HCT116 (cell line): ENCODE measurements at regions not wholly inside any gene's neighbourhood (a gene's known extent, or its start where the extent isn't known, plus 50 kb on each side); places are given as distances from the start of the nearest gene placed in this dataset.

Experiments
- ATAC-seq: fragments of 200-7000 bp; cut with Tn5 transposase; 2 replicates; pipeline ENCODE4 v1.9.1; 2020; ENCODE audit warnings: mild to moderate bottlenecking, moderate library complexity
- BruUV-seq: library from RNA; stranded (reverse); fragments of 400-500 nt; replicated peaks from 2 replicates; lab custom pipeline; 2021; lab: Mats Ljungman, UMichigan
- CTCF ChIA-PET: fragments of 300-600 bp; sonication (Branson Sonifier 250); formaldehyde crosslinking; loops from one replicate; lab custom pipeline; 2021; ENCODE audit warnings: antibody characterized with exemption; lab: Charles Lee
- POLR2A ChIA-PET: fragments of 300-600, 350-600 bp; sonication (Branson Sonifier 250); formaldehyde crosslinking; loops from one replicate; lab custom pipeline; 2021; ENCODE audit warnings: antibody characterized with exemption; lab: Charles Lee
- RAD21 ChIA-PET, 2 experiments: fragments of 300-600 bp; sonication (Branson Sonifier 250); formaldehyde crosslinking; loops; one replicate each; lab custom pipeline; 2023; ENCODE audit warnings: low total read pairs in 2 of 2; ENCODE audit not compliant: uncharacterized antibody in 2 of 2, unreplicated experiment in 2 of 2, low non-redundant PET in 1 of 2; lab: Charles Lee
- DNase-seq: peaks from one replicate; pipeline ENCODE4 v3.0.0-alpha.2; 2010; ENCODE audit warnings: low read depth, low spot score
- H2AFZ ChIP-seq: fragments of 200-600 bp; shearing (Covaris generic), sonication (generic); 2 replicates; pipeline ENCODE4 v1.6.1; 2017; ENCODE audit warnings: low read depth, mixed run types, mixed read lengths, antibody characterized with exemption, low read length; ENCODE audit not compliant: poor library complexity, severe bottlenecking
- H3K27ac ChIP-seq: 2 replicates; pipeline ENCODE4 v1.5.1; 2012; ENCODE audit warnings: low read depth, low read length
- H3K27me3 ChIP-seq: fragments of 200-600 bp; sonication (generic); 2 replicates; pipeline ENCODE4 v1.6.1; 2016; ENCODE audit warnings: mixed run types, low read length, mixed read lengths; ENCODE audit not compliant: insufficient read depth
- H3K36me3 ChIP-seq, 2 experiments: fragments of 200-500 bp in 1 of 2; fragments of 200-600 bp in 1 of 2; sonication (Bioruptor generic) in 1 of 2; sonication (generic) in 1 of 2; 2 replicates each; pipeline versions ENCODE4 v1.5.1 to v1.6.1; 2014 to 2016; ENCODE audit warnings: low read length in 2 of 2, inconsistent platforms in 1 of 2, mixed read lengths in 1 of 2, mixed run types in 1 of 2; ENCODE audit not compliant: insufficient read depth in 2 of 2, control insufficient read depth in 1 of 2
- H3K4me1 ChIP-seq, 2 experiments: fragments of 200-600 bp in 1 of 2; sonication (generic) in 1 of 2; 2 replicates each; pipeline versions ENCODE4 v1.5.1 to v1.6.1; 2012 to 2017; ENCODE audit warnings: low read length in 2 of 2, inconsistent platforms in 1 of 2, mild to moderate bottlenecking in 1 of 2, mixed read lengths in 1 of 2, mixed run types in 1 of 2, moderate library complexity in 1 of 2; ENCODE audit not compliant: insufficient read depth in 2 of 2, control insufficient read depth in 1 of 2
- H3K4me2 ChIP-seq: fragments of 200-600 bp; sonication (generic); 2 replicates; pipeline ENCODE4 v1.6.1; 2017; ENCODE audit warnings: mixed run types, low read length, mixed read lengths
- H3K4me3 ChIP-seq, 2 experiments: fragments of 200-600 bp in 1 of 2; sonication (generic) in 1 of 2; replicated peaks in 1 of 2; 2 replicates each; pipeline ENCODE4 v1.5.1; 2011 to 2016; ENCODE audit warnings: low read length in 2 of 2, control low read depth in 1 of 2, low read depth in 1 of 2, mild to moderate bottlenecking in 1 of 2, mixed read lengths in 1 of 2, mixed run types in 1 of 2
- H3K79me2 ChIP-seq: fragments of 200-600 bp; sonication (generic); 2 replicates; pipeline ENCODE4 v1.6.1; 2017; ENCODE audit warnings: mild to moderate bottlenecking, mixed run types, low read length, moderate library complexity, mixed read lengths; ENCODE audit not compliant: insufficient read depth
- H3K9ac ChIP-seq: fragments of 200-600 bp; sonication (generic); 2 replicates; pipeline ENCODE4 v1.6.1; 2016; ENCODE audit warnings: low read length, mixed read lengths
- H3K9me2 ChIP-seq: fragments of 200-600 bp; sonication (generic), shearing (Covaris generic); 2 replicates; pipeline ENCODE4 v1.6.1; 2017; ENCODE audit warnings: mixed run types, mild to moderate bottlenecking, moderate library complexity; ENCODE audit not compliant: insufficient read depth
- H3K9me3 ChIP-seq, 2 experiments: fragments of 200-500 bp in 1 of 2; fragments of 200-600 bp in 1 of 2; sonication (Bioruptor generic) in 1 of 2; sonication (generic) in 1 of 2; 2 replicates each; pipeline ENCODE4 v1.6.1; 2014 to 2017; ENCODE audit warnings: low read length in 2 of 2, mixed read lengths in 2 of 2, inconsistent platforms in 1 of 2, low read depth in 1 of 2, mild to moderate bottlenecking in 1 of 2, mixed run types in 1 of 2, moderate library complexity in 1 of 2; ENCODE audit not compliant: control insufficient read depth in 1 of 2, insufficient read depth in 1 of 2
- H4K20me1 ChIP-seq: fragments of 200-600 bp; sonication (generic), shearing (Covaris generic); 2 replicates; pipeline ENCODE4 v1.6.1; 2017; ENCODE audit warnings: mixed run types, mild to moderate bottlenecking, moderate library complexity; ENCODE audit not compliant: insufficient read depth
- EGR1 ChIP-seq: IDR thresholded peaks from 2 replicates; pipeline ENCODE4 v1.6.1; 2012; ENCODE audit warnings: low read depth
- ELF1 ChIP-seq: IDR thresholded peaks from 2 replicates; pipeline ENCODE4 v1.6.1; 2012; ENCODE audit warnings: low read depth, borderline replicate concordance
- EZH2 ChIP-seq: fragments of 200-600 bp; sonication (generic); IDR thresholded peaks from 2 replicates; pipeline ENCODE4 v1.6.1; 2017; ENCODE audit warnings: antibody characterized with exemption, mixed run types
- FOSL1 ChIP-seq: IDR thresholded peaks from 2 replicates; pipeline ENCODE4 v1.6.1; 2012; ENCODE audit warnings: low read depth
- POLR2A ChIP-seq: IDR thresholded peaks from 2 replicates; pipeline ENCODE4 v1.7.0; 2011; ENCODE audit warnings: borderline replicate concordance; ENCODE audit not compliant: insufficient read depth, insufficient read length; ENCODE audit errors: extremely low read depth
- POLR2AphosphoS5 ChIP-seq: IDR thresholded peaks from 2 replicates; pipeline ENCODE4 v1.6.1; 2011; ENCODE audit warnings: mild to moderate bottlenecking, low read depth, low read length, moderate library complexity
- RAD21 ChIP-seq: IDR thresholded peaks from 2 replicates; pipeline ENCODE4 v1.6.1; 2012; ENCODE audit warnings: low read depth, mild to moderate bottlenecking
- YY1 ChIP-seq: IDR thresholded peaks from 2 replicates; pipeline ENCODE4 v1.6.1; 2011; ENCODE audit warnings: low read length, low read depth, moderate library complexity, mild to moderate bottlenecking; ENCODE audit not compliant: insufficient replicate concordance; ENCODE audit errors: extremely low read depth
- ZNF274 ChIP-seq: fragments of 200-500 bp; sonication (Bioruptor generic); IDR thresholded peaks from 2 replicates; pipeline ENCODE4 v1.6.1; 2014; ENCODE audit warnings: mild to moderate bottlenecking, low read depth, low read length, inconsistent platforms
- intact Hi-C: fragments of 100-400 bp; cut with micrococcal nuclease; formaldehyde crosslinking; loops from 2 replicates; pipeline ENCODE4 v1.10.0; 2022
- TF ChIP-seq, protein P1 (sequence below), 3 experiments: fragments of 200-600 bp in 1 of 3; sonication (generic) in 1 of 3; IDR thresholded peaks in 2 of 3; conservative IDR thresholded peaks in 1 of 3; 2 replicates each; pipeline ENCODE4 v1.5.1; 2012 to 2017; ENCODE audit warnings: low read depth in 2 of 3, low read length in 2 of 3, antibody characterized with exemption in 1 of 3, borderline replicate concordance in 1 of 3, control low read depth in 1 of 3, mild to moderate bottlenecking in 1 of 3, mixed read lengths in 1 of 3, mixed run types in 1 of 3, moderate library complexity in 1 of 3; ENCODE audit not compliant: insufficient read depth in 1 of 3
- TF ChIP-seq, protein P2 (sequence below): IDR thresholded peaks from 2 replicates; pipeline ENCODE4 v1.6.1; 2012

DNA sequence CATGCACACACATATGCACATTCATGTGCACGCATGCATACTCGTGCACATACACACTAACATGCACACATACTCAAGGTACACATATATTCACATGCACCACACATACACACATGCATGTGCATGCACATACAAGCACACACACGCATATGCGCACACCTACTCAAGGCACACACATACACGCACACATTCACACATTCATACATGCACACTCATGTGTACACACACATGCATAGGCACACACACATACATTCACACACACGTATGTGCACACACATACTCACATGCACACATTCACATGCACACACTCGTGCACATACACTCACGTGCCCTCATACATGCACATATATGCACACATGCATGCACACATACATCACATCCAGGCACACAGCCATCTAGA is 489.0 kb downstream of the MN1 start:
- no peak for ATAC-seq
- Histone ChIP-seq H4K20me1 (no peaks in the 10 kb centered on the region), H3K9ac (no peak overlapping the region), H3K4me2 (no peak overlapping the region), H3K4me3 (no peak overlapping the region), H2AFZ (no peak overlapping the region), H3K9me3 (no peaks in the 10 kb centered on the region), H3K4me1 (no peaks in the 10 kb centered on the region), H3K79me2 (no peaks in the 10 kb centered on the region), H3K27ac (no peak overlapping the region), H3K36me3 (no peaks in the 10 kb centered on the region), H3K9me2 (no peaks in the 10 kb centered on the region), H3K27me3 (peaks cover 19% of the 10 kb centered on the region)
- ChIA-PET RAD21 (no interaction called here), CTCF (no interaction called here), POLR2A (no interaction called here)
- TF ChIP-seq POLR2AphosphoS5 (no peak), YY1 (no peak), ZNF274 (no peak), EZH2 (no peak), EGR1 (no peak), POLR2A (no peak), RAD21 (no peak), FOSL1 (no peak), ELF1 (no peak)
- TF ChIP-seq, protein P1, sequence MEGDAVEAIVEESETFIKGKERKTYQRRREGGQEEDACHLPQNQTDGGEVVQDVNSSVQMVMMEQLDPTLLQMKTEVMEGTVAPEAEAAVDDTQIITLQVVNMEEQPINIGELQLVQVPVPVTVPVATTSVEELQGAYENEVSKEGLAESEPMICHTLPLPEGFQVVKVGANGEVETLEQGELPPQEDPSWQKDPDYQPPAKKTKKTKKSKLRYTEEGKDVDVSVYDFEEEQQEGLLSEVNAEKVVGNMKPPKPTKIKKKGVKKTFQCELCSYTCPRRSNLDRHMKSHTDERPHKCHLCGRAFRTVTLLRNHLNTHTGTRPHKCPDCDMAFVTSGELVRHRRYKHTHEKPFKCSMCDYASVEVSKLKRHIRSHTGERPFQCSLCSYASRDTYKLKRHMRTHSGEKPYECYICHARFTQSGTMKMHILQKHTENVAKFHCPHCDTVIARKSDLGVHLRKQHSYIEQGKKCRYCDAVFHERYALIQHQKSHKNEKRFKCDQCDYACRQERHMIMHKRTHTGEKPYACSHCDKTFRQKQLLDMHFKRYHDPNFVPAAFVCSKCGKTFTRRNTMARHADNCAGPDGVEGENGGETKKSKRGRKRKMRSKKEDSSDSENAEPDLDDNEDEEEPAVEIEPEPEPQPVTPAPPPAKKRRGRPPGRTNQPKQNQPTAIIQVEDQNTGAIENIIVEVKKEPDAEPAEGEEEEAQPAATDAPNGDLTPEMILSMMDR (IDR thresholded peaks at IDR 0.05 in 2 of 3, conservative IDR thresholded peaks at IDR 0.05 in 1 of 3; ENCODE audit: borderline replicate concordance in 1 of 3, insufficient read depth in 1 of 3, low read depth in 2 of 3, low read length in 2 of 3) = no peak
- TF ChIP-seq, protein P2, sequence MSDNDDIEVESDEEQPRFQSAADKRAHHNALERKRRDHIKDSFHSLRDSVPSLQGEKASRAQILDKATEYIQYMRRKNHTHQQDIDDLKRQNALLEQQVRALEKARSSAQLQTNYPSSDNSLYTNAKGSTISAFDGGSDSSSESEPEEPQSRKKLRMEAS = no peak
- no peak for DNase-seq
- no TSS peak for BruUV-seq
- intact Hi-C loops = no loop called here
